IMR-90 (cell line): ENCODE measurements at regions not wholly inside any gene's neighbourhood (a gene's known extent, or its start where the extent isn't known, plus 50 kb on each side); places are given as distances from the start of the nearest gene placed in this dataset.

ENCODE experiments used
- ATAC-seq: fragments of 200-7000 bp; cut with Tn5 transposase; 2 replicates; pipeline ENCODE4 v1.9.1; 2020; ENCODE audit warnings: low read depth, mild to moderate bottlenecking, moderate library complexity
- BruUV-seq: library from RNA; stranded (reverse); fragments of 400-500 nt; replicated peaks from 2 replicates; lab custom pipeline; 2021; lab: Mats Ljungman, UMichigan
- CTCF ChIA-PET: fragments of 300-600 bp; formaldehyde crosslinking; extraction: SDS; loops from one replicate; lab custom pipeline; 2021; ENCODE audit warnings: antibody characterized with exemption; lab: Yijun Ruan, JAX
- POLR2A ChIA-PET: fragments of 300-600 bp; sonication (Branson Sonifier 250); formaldehyde crosslinking; loops from one replicate; lab custom pipeline; 2022; ENCODE audit warnings: antibody characterized with exemption; ENCODE audit not compliant: unreplicated experiment; lab: Charles Lee
- DNase-seq: peaks from one replicate; pipeline ENCODE4 v3.0.0; 2013
- H2AFZ ChIP-seq: replicated peaks from 2 replicates; pipeline ENCODE3; 2013; ENCODE audit warnings: low read length, mild to moderate bottlenecking; ENCODE audit not compliant: poor library complexity
- H2AK5ac ChIP-seq: 2 replicates; pipeline ENCODE4 v1.6.1; 2013; ENCODE audit warnings: low read depth, low read length, inconsistent platforms
- H2AK9ac ChIP-seq: replicated peaks from 2 replicates; pipeline ENCODE3; 2013; ENCODE audit warnings: mild to moderate bottlenecking, low read depth, low read length, moderate library complexity; ENCODE audit not compliant: poor library complexity
- H2BK120ac ChIP-seq: 2 replicates; pipeline ENCODE4 v1.6.1; 2013; ENCODE audit warnings: low read depth, low read length, inconsistent platforms
- H2BK15ac ChIP-seq: 3 replicates; pipeline ENCODE4 v1.6.1; 2013; ENCODE audit warnings: low read depth, low read length, inconsistent platforms
- H2BK20ac ChIP-seq: 2 replicates; pipeline ENCODE4 v1.6.1; 2013; ENCODE audit warnings: low read depth, mild to moderate bottlenecking, inconsistent platforms, low read length, moderate library complexity
- H2BK5ac ChIP-seq: 2 replicates; pipeline ENCODE4 v1.6.1; 2013; ENCODE audit warnings: mild to moderate bottlenecking, low read depth, low read length, inconsistent platforms; ENCODE audit not compliant: poor library complexity, severe bottlenecking
- H3K14ac ChIP-seq: replicated peaks from 2 replicates; pipeline ENCODE4 v1.6.1; 2013; ENCODE audit warnings: low read depth, low read length, inconsistent platforms
- H3K18ac ChIP-seq: 2 replicates; pipeline ENCODE4 v1.6.1; 2013; ENCODE audit warnings: low read depth, low read length, control low read depth
- H3K23ac ChIP-seq: 2 replicates; pipeline ENCODE4 v1.6.1; 2013; ENCODE audit warnings: low read depth, low read length, inconsistent platforms
- H3K27ac ChIP-seq: 2 replicates; pipeline ENCODE4 v1.5.1; 2013; ENCODE audit warnings: mild to moderate bottlenecking, control low read depth, low read length; ENCODE audit not compliant: insufficient read depth
- H3K27me3 ChIP-seq: 2 replicates; pipeline ENCODE4 v1.6.1; 2013; ENCODE audit warnings: low read length; ENCODE audit not compliant: control insufficient read depth, insufficient read depth
- H3K36me3 ChIP-seq: 2 replicates; pipeline ENCODE4 v1.6.1; 2013; ENCODE audit warnings: low read length, mixed read lengths; ENCODE audit not compliant: control insufficient read depth, insufficient read depth
- H3K4ac ChIP-seq: 2 replicates; pipeline ENCODE4 v1.6.1; 2013; ENCODE audit warnings: low read depth, low read length, inconsistent platforms
- H3K4me1 ChIP-seq: 2 replicates; pipeline ENCODE4 v1.6.1; 2013; ENCODE audit warnings: low read length, mixed read lengths; ENCODE audit not compliant: control insufficient read depth, insufficient read depth
- H3K4me2 ChIP-seq: 2 replicates; pipeline ENCODE4 v1.6.1; 2013; ENCODE audit warnings: low read depth, mild to moderate bottlenecking, control low read depth, low read length, moderate library complexity
- H3K4me3 ChIP-seq: 2 replicates; pipeline ENCODE4 v1.5.1; 2013; ENCODE audit warnings: low read depth, mild to moderate bottlenecking, control low read depth, low read length, moderate library complexity; ENCODE audit not compliant: insufficient read depth
- H3K56ac ChIP-seq: 2 replicates; pipeline ENCODE4 v1.6.1; 2013; ENCODE audit warnings: low read length, inconsistent platforms; ENCODE audit not compliant: insufficient read depth; ENCODE audit errors: extremely low read depth
- H3K79me1 ChIP-seq, 2 experiments: 2 replicates each; pipeline ENCODE4 v1.6.1; 2013; ENCODE audit warnings: low read length in 2 of 2, inconsistent platforms in 1 of 2, low read depth in 1 of 2
- H3K9ac ChIP-seq: 2 replicates; pipeline ENCODE4 v1.6.1; 2013; ENCODE audit warnings: low read depth, low read length, control low read depth
- H3K9me1 ChIP-seq: 2 replicates; pipeline ENCODE4 v1.6.1; 2013; ENCODE audit warnings: low read length, inconsistent platforms; ENCODE audit not compliant: insufficient read depth
- H3K9me3 ChIP-seq: 2 replicates; pipeline ENCODE4 v1.6.1; 2013; ENCODE audit warnings: low read length; ENCODE audit not compliant: control insufficient read depth, insufficient read depth
- H4K20me1 ChIP-seq: 2 replicates; pipeline ENCODE4 v1.6.1; 2013; ENCODE audit warnings: low read length, inconsistent platforms; ENCODE audit not compliant: insufficient read depth
- H4K5ac ChIP-seq: 2 replicates; pipeline ENCODE4 v1.6.1; 2013; ENCODE audit warnings: mild to moderate bottlenecking, low read depth, low read length, control low read depth
- H4K8ac ChIP-seq, 2 experiments: 2 replicates each; pipeline ENCODE4 v1.6.1; 2013; ENCODE audit warnings: low read depth in 2 of 2, low read length in 2 of 2, control low read depth in 1 of 2, inconsistent platforms in 1 of 2
- H4K91ac ChIP-seq: 2 replicates; pipeline ENCODE4 v1.6.1; 2013; ENCODE audit warnings: low read depth, low read length, inconsistent platforms; ENCODE audit not compliant: insufficient read depth
- BHLHE40 ChIP-seq: fragments of 150-350 bp; IDR thresholded peaks from 2 replicates; pipeline ENCODE4 v1.6.1; 2016; ENCODE audit warnings: mild to moderate bottlenecking, low read depth, low read length
- POLR2A ChIP-seq: IDR thresholded peaks from 2 replicates; pipeline ENCODE4 v1.6.1; 2012; ENCODE audit warnings: mild to moderate bottlenecking, low read depth, low read length
- WGBS, 2 experiments: methylation state at CpG; one replicate each; pipeline versions ENCODE4 v1.1.5 to v1.1.7; 2013; ENCODE audit warnings: missing lambda C conversion rate in 2 of 2; ENCODE audit not compliant: insufficient read length in 1 of 2; ENCODE audit errors: extremely low coverage in 2 of 2; 5-methylcytosine and 5-hydroxymethylcytosine counted together
- dilution Hi-C: fragments of 300-500 bp; cut with HindIII; formaldehyde crosslinking; loops from one replicate; pipeline ENCODE4 v1.14.3; 2018; ENCODE audit warnings: low sequenced_read_pairs; ENCODE audit not compliant: unreplicated experiment
- in situ Hi-C: fragments of 300-500 bp; cut with MboI; formaldehyde crosslinking; loops from 3 replicates; pipeline ENCODE4 v1.14.3; 2019; ENCODE audit warnings: low sequenced_read_pairs, inconsistent platforms, mixed read lengths
- intact Hi-C: fragments of 100-400 bp; cut with micrococcal nuclease; formaldehyde crosslinking; loops from 2 replicates; pipeline ENCODE4 v1.10.0; 2022

DNA sequence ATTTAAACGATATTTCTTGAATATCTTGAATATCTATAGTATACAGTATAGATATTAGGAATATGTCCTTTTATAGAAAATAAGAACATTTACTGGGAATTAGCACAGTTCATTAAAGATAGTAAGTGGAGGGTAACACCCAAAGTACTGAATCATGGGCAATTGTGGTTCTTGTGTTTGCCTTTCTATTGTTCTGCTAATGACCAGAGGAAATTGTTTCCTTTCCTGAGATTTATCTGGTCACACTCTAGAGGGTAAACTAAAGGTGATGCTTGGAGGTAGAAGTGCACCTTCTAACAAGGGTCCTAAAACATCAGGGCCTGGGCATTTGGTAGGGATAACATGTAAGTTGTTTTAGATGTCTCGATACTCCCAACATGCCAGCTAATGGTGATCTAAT lies 241.3 kb upstream of the SFRP2 start:
- no peak overlapping the region for H3K18ac ChIP-seq
- H3K56ac ChIP-seq = no peak overlapping the region
- POLR2A ChIA-PET = no interaction called here
- intact Hi-C loops = no loop called here
- H2AK9ac ChIP-seq = no peak overlapping the region
- no peak overlapping the region for H3K4me3 ChIP-seq
- no peaks in the 10 kb centered on the region for H3K79me1 ChIP-seq
- no peak overlapping the region for H2BK120ac ChIP-seq
- H3K4ac ChIP-seq = no peak overlapping the region
- no peaks in the 10 kb centered on the region for H3K9me1 ChIP-seq
- H2BK15ac ChIP-seq = no peak overlapping the region
- no peak overlapping the region for H2BK20ac ChIP-seq
- H4K91ac ChIP-seq = no peak overlapping the region
- H2BK5ac ChIP-seq = no peak overlapping the region
- H3K27me3 ChIP-seq = no peaks in the 10 kb centered on the region
- H2AFZ ChIP-seq = no peak overlapping the region
- H3K4me2 ChIP-seq = no peak overlapping the region
- no peak overlapping the region for H4K8ac ChIP-seq
- dilution Hi-C loops = no loop called here
- BruUV-seq = no TSS peak
- H3K14ac ChIP-seq = no peak overlapping the region
- in situ Hi-C loops = no loop called here
- WGBS, 2 experiments = no CpG with 5 or more reads among the region's 2 CpGs
- CTCF ChIA-PET = no interaction called here
- no peak overlapping the region for H4K5ac ChIP-seq
- no peak overlapping the region for H2AK5ac ChIP-seq
- no peaks in the 10 kb centered on the region for H4K20me1 ChIP-seq
- DNase-seq (no peak), ATAC-seq (no peak)
- H3K9ac ChIP-seq = no peak overlapping the region
- H3K9me3 ChIP-seq = peaks cover 4% of the 10 kb centered on the region
- H3K27ac ChIP-seq = no peak overlapping the region
- TF ChIP-seq BHLHE40 (no peak), POLR2A (no peak)
- H3K23ac ChIP-seq = no peak overlapping the region
- H3K36me3 ChIP-seq = no peaks in the 10 kb centered on the region
- H3K4me1 ChIP-seq = no peaks in the 10 kb centered on the region
